ENCODE measurements at regions not wholly inside any gene's neighbourhood (a gene's known extent, or its start where the extent isn't known, plus 50 kb on each side); places are given as distances from the start of the nearest gene placed in this dataset.
"Not testable (repeated sequence)": the region's sequence is repeated elsewhere in the genome, so short reads cannot be mapped to it uniquely, and the experiment has no call there.

DNA sequence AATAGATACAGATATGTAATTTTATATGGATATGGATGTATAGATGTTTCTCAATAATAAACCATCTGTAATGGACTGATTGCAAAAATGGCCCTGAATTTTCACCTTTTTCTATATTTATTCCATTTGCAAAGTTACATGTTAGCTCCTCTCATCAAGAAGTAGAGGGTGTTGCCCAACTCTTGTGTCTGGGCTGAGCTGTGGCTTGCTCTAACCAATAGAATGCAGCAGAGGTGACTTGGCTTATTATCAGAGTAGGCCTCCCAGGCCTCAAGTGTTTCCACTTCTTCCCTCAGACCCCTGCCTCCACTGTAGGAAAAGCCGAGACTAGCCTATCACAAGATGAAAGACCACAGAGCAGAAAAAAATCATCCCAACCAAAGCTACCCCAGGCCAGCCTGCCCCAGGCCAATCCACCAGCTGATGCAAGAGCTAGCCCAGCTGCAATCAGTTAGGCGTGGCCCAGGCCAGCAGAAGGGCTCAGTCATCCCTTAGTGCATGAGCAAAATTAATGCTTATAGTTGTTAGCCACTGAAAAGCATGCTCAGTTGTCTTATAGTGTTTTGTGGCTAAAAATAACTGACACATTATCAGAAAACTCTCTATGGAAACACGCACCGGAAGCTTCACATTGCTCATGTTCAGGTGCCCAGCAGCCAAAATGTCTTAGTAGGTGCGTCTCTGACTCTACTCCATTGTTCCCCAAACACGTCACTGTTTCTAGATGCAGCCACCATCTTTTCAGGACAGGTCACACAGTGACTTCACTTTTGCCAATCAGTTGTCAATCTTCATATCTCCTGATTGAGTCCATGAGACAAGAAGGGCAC is 464.0 kb downstream of the FBXO15 start:
- no peak overlapping the region for H3K4me3 ChIP-seq (ENCODE audit: low read depth in 1 of 2, low read length in 2 of 2)
- WGBS, 2 donors, result 84 to 88% methylated on average over 6 of the region's 6 CpGs
- H3K27ac ChIP-seq (ENCODE audit: low read depth in 2 of 2, low read length in 1 of 2), result no peak overlapping the region
- H3K36me3 ChIP-seq (ENCODE audit: control insufficient read depth in 2 of 2, insufficient read depth in 2 of 2, low read length in 1 of 2), result no peaks in the 10 kb centered on the region
- no peaks in the 10 kb centered on the region for H3K27me3 ChIP-seq (ENCODE audit: control insufficient read depth in 1 of 2, insufficient read depth in 2 of 2, low read length in 2 of 2)
- H3K9me3 ChIP-seq (ENCODE audit: control insufficient read depth in 2 of 2, insufficient read depth in 1 of 2, low read depth in 1 of 2, low read length in 1 of 2), result no peaks in the 10 kb centered on the region
- no peaks in the 10 kb centered on the region for H3K4me1 ChIP-seq (ENCODE audit: control insufficient read depth in 2 of 2, insufficient read depth in 2 of 2, low read length in 1 of 2)

DNA sequence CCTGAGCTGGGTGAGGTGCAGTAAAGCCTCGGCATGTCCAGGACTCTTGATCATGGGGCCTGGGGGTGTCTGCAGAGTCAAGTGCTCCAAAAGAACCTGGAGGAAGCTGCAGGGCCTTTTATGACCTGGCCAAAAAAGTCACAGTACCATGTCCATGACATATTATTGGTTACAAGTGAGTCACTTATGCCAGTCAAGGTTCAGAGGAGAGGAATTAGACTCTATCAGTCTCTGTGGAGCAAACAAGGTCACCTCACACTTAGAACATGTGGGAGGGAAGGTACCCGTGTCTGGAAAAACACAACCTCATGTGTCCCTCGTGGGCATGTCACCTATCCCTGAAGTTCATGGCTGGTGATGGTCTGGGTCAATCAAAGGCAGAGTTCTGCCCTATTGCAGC is 465.7 kb downstream of the FBXO15 start:
- no peak overlapping the region for H3K4me3 ChIP-seq (ENCODE audit: low read depth in 1 of 2, low read length in 2 of 2)

DNA sequence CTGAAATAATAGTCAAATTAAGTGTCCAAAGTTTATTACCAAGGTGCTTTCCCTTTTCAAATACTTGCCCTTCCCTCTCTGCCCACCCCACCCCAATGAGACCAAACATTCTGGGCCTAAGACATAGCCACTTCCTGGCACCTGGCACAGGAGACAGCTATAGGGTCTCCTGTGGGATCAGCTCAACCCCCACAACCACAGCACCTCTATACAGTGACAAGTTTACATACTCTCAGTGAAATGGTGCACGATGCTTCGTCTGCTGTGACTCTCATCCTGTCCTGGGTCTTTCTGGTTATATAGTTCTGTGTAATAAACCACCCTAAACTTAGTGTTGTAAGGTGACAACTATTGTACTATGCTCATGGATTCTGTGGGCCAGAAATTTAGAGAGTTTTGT is 466.2 kb downstream of the FBXO15 start:
- Histone ChIP-seq H3K9me3 (ENCODE audit: control insufficient read depth in 2 of 2, insufficient read depth in 1 of 2, low read depth in 1 of 2, low read length in 1 of 2) (no peaks in the 10 kb centered on the region), H3K36me3 (ENCODE audit: control insufficient read depth in 2 of 2, insufficient read depth in 2 of 2, low read length in 1 of 2) (no peaks in the 10 kb centered on the region), H3K4me1 (ENCODE audit: control insufficient read depth in 2 of 2, insufficient read depth in 2 of 2, low read length in 1 of 2) (no peaks in the 10 kb centered on the region), H3K27me3 (ENCODE audit: control insufficient read depth in 1 of 2, insufficient read depth in 2 of 2, low read length in 2 of 2) (no peaks in the 10 kb centered on the region), H3K4me3 (ENCODE audit: low read depth in 1 of 2, low read length in 2 of 2) (no peak overlapping the region), H3K27ac (ENCODE audit: low read depth in 2 of 2, low read length in 1 of 2) (no peak overlapping the region)
- 78 to 84% methylated on average over 2 of the region's 2 CpGs for WGBS, 2 donors

More for the DNA sequence above, 465.7 kb downstream of the FBXO15 start:
- H3K36me3 ChIP-seq (ENCODE audit: control insufficient read depth in 2 of 2, insufficient read depth in 2 of 2, low read length in 1 of 2), result no peaks in the 10 kb centered on the region
- H3K27me3 ChIP-seq (ENCODE audit: control insufficient read depth in 1 of 2, insufficient read depth in 2 of 2, low read length in 2 of 2), result no peaks in the 10 kb centered on the region
- H3K9me3 ChIP-seq (ENCODE audit: control insufficient read depth in 2 of 2, insufficient read depth in 1 of 2, low read depth in 1 of 2, low read length in 1 of 2), result no peaks in the 10 kb centered on the region
- H3K4me1 ChIP-seq (ENCODE audit: control insufficient read depth in 2 of 2, insufficient read depth in 2 of 2, low read length in 1 of 2), result no peaks in the 10 kb centered on the region
- H3K27ac ChIP-seq (ENCODE audit: low read depth in 2 of 2, low read length in 1 of 2), result no peak overlapping the region
- 69 to 74% methylated on average over 3 of the region's 3 CpGs for WGBS, 2 donors

DNA sequence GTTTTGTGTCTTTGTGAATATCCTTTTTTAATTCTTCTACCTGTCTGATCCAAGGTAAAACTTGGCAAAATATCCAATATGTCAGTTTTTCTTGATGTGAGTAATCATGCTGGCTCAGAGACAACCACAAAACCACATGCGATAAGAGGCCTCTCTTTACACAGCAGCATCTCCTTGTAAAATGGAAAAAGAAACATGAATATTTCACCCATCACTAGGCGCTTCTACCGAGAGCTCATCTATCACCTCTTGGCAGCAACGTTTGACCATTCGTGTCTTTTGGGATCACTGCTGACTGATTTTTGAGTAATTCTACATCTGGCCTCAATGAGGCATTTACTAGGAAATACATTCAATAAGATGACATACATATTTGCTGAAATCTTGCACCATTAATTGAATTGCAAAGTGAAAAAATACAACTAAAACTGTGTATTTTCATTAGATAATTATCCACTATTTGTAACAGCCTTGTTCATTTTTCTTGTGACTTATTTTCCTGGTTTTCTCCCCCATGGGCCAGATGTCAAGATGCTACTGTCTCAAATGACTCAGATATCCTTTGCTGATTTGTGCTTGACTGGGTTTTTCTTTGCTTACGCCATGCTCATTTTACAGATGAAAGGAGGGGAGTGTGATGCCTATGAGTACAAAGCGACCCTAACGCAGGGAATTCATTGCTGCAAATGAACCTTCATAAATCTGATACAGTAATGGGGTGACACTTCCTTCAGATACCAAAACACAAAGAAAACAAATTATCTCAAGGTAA is 467.5 kb downstream of the FBXO15 start:
- no peak overlapping the region for H3K27ac ChIP-seq (ENCODE audit: low read depth in 2 of 2, low read length in 1 of 2)
- no peaks in the 10 kb centered on the region for H3K27me3 ChIP-seq (ENCODE audit: control insufficient read depth in 1 of 2, insufficient read depth in 2 of 2, low read length in 2 of 2)
- 55 to 57% methylated on average over 8 of the region's 8 CpGs for WGBS, 2 donors
- no peaks in the 10 kb centered on the region for H3K36me3 ChIP-seq (ENCODE audit: control insufficient read depth in 2 of 2, insufficient read depth in 2 of 2, low read length in 1 of 2)
- no peak overlapping the region for H3K4me3 ChIP-seq (ENCODE audit: low read depth in 1 of 2, low read length in 2 of 2)
- no peaks in the 10 kb centered on the region for H3K4me1 ChIP-seq (ENCODE audit: control insufficient read depth in 2 of 2, insufficient read depth in 2 of 2, low read length in 1 of 2)
- no peaks in the 10 kb centered on the region for H3K9me3 ChIP-seq (ENCODE audit: control insufficient read depth in 2 of 2, insufficient read depth in 1 of 2, low read depth in 1 of 2, low read length in 1 of 2)

DNA sequence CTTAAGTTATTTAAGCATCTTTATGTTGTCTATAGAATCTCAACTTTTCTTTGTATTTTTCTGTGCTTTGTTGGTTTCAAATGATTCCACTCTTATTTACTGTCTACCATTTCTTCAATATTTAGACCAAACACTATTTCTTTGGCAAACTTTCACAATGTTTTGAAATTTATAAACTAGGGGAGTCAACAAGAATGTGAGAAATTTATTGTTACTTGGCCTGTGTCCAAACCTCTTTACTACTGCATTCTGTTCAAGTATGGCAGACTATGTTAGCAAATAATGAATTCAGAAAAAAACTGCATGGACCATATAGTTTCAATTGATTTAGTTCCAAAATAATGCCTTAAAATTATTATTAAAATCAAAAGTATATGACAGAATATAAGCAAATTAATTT is 470.2 kb downstream of the FBXO15 start:
- Histone ChIP-seq H3K27ac (ENCODE audit: low read depth in 2 of 2, low read length in 1 of 2) (no peak overlapping the region), H3K36me3 (ENCODE audit: control insufficient read depth in 2 of 2, insufficient read depth in 2 of 2, low read length in 1 of 2) (no peaks in the 10 kb centered on the region), H3K27me3 (ENCODE audit: control insufficient read depth in 1 of 2, insufficient read depth in 2 of 2, low read length in 2 of 2) (no peaks in the 10 kb centered on the region), H3K4me3 (ENCODE audit: low read depth in 1 of 2, low read length in 2 of 2) (no peak overlapping the region), H3K9me3 (ENCODE audit: control insufficient read depth in 2 of 2, insufficient read depth in 1 of 2, low read depth in 1 of 2, low read length in 1 of 2) (no peaks in the 10 kb centered on the region), H3K4me1 (ENCODE audit: control insufficient read depth in 2 of 2, insufficient read depth in 2 of 2, low read length in 1 of 2) (no peaks in the 10 kb centered on the region)

DNA sequence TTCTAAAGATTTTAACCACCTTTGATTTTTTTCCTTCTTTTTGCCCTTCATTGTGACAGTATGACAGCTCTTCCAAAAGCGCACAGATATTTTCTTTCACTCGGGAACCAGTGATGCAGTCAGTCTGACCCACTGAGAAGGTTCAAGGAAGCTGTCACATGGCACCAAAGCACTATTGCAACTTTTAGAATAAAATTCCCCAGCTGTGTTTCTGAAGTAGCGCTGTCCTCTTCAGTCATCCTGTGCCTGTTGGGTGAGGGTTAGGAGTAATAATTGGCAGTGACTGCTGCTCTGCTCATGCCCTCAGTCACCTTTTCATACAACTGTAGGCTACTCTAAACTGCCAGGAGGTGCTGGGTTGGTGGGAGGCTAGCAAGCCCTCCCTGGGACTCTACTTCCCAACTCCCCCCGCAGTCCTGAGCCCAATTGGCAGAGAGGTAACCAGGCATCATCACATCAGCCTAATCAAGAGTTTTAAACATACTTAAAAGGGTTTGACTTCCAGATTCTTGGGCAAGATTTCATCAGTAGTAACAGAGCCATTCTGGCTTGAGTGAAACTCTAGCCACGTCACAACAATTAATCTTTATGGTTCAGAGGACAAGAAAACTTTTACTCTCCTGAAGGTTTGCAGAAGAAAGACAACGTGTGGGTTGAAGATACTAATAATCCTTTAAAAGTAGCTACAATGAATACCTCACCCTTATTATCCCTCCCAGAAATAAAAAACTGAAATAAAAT is 473.3 kb downstream of the FBXO15 start:
- no peak overlapping the region for H3K27ac ChIP-seq (ENCODE audit: low read depth in 2 of 2, low read length in 1 of 2)
- H3K4me1 ChIP-seq (ENCODE audit: control insufficient read depth in 2 of 2, insufficient read depth in 2 of 2, low read length in 1 of 2), result no peaks in the 10 kb centered on the region
- no peaks in the 10 kb centered on the region for H3K9me3 ChIP-seq (ENCODE audit: control insufficient read depth in 2 of 2, insufficient read depth in 1 of 2, low read depth in 1 of 2, low read length in 1 of 2)
- H3K36me3 ChIP-seq (ENCODE audit: control insufficient read depth in 2 of 2, insufficient read depth in 2 of 2, low read length in 1 of 2), result no peaks in the 10 kb centered on the region
- no peak overlapping the region for H3K4me3 ChIP-seq (ENCODE audit: low read depth in 1 of 2, low read length in 2 of 2)
- H3K27me3 ChIP-seq (ENCODE audit: control insufficient read depth in 1 of 2, insufficient read depth in 2 of 2, low read length in 2 of 2), result no peaks in the 10 kb centered on the region
- WGBS, 2 donors, result 75 to 77% methylated on average over 6 of the region's 6 CpGs

DNA sequence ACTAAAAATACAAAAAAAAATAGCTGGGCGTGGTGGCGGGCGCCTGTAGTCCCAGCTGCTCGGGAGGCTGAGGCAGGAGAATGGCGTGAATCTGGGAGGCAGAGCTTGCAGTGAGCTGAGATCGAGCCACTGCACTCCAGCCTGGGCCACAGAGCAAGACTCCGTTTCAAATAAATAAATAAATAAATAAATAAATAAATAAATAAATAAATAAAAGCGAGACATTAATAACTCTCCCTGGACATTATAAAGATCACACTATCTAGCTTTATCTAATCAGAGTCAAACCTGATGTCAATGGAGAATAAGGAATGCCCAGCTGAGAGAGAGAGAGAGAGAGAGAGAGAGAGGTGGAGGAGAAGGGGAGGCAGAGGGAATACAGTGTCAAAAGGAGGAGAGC is 476.2 kb downstream of the FBXO15 start:
- H3K4me3 ChIP-seq (ENCODE audit: low read depth in 1 of 2, low read length in 2 of 2); H3K27me3 ChIP-seq (ENCODE audit: control insufficient read depth in 1 of 2, insufficient read depth in 2 of 2, low read length in 2 of 2); H3K4me1 ChIP-seq (ENCODE audit: control insufficient read depth in 2 of 2, insufficient read depth in 2 of 2, low read length in 1 of 2); H3K36me3 ChIP-seq (ENCODE audit: control insufficient read depth in 2 of 2, insufficient read depth in 2 of 2, low read length in 1 of 2); H3K27ac ChIP-seq (ENCODE audit: low read depth in 2 of 2, low read length in 1 of 2); H3K9me3 ChIP-seq (ENCODE audit: control insufficient read depth in 2 of 2, insufficient read depth in 1 of 2, low read depth in 1 of 2, low read length in 1 of 2): not testable (repeated sequence)
- WGBS, 2 donors, result 93 to 96% methylated on average over 8 of the region's 8 CpGs

DNA sequence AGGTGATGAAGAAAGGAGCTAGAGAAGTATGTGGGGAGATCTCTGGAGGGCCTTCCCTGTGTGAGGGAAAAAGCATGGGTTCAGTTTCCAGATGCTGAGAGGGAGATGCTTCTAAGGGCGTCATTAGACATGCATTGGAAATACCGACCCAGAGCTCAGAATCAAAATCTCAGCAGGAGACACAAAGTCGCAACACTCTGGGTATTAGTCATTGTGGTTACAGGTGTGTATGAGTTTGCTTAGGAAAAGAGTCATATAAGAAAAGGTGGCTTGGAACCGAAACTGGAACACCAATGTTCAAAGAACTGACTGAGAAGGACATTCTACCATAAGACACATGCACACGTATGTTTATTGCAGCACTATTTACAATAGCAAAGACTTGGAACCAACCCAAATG is 477.1 kb downstream of the FBXO15 start:
- Histone ChIP-seq H3K9me3 (ENCODE audit: control insufficient read depth in 2 of 2, insufficient read depth in 1 of 2, low read depth in 1 of 2, low read length in 1 of 2) (no peaks in the 10 kb centered on the region), H3K27ac (ENCODE audit: low read depth in 2 of 2, low read length in 1 of 2) (no peak overlapping the region), H3K4me3 (ENCODE audit: low read depth in 1 of 2, low read length in 2 of 2) (no peak overlapping the region), H3K4me1 (ENCODE audit: control insufficient read depth in 2 of 2, insufficient read depth in 2 of 2, low read length in 1 of 2) (no peaks in the 10 kb centered on the region), H3K36me3 (ENCODE audit: control insufficient read depth in 2 of 2, insufficient read depth in 2 of 2, low read length in 1 of 2) (no peaks in the 10 kb centered on the region), H3K27me3 (ENCODE audit: control insufficient read depth in 1 of 2, insufficient read depth in 2 of 2, low read length in 2 of 2) (no peaks in the 10 kb centered on the region)
- WGBS, 2 donors, result 76% methylated on average over 5 of the region's 5 CpGs

DNA sequence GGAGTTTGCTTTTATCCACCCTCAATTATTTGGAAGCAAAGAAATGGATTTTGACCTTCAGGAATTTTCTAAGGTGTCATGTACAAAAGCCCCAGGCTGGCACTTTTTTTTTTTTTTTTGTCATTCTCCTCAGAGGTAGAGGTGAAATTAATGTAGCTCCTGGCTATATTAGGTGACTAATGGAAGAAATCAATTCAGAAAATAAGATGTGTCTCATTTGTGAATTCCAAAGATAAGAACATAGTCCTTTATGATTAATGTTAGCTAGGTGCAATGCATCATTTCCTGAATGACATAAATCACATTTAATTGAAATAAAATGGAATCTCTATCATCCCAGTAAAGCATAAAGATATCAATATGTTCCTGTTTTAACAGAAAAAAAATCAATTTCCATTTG is 477.6 kb downstream of the FBXO15 start:
- Histone ChIP-seq H3K27me3 (ENCODE audit: control insufficient read depth in 1 of 2, insufficient read depth in 2 of 2, low read length in 2 of 2) (no peaks in the 10 kb centered on the region), H3K9me3 (ENCODE audit: control insufficient read depth in 2 of 2, insufficient read depth in 1 of 2, low read depth in 1 of 2, low read length in 1 of 2) (no peaks in the 10 kb centered on the region), H3K36me3 (ENCODE audit: control insufficient read depth in 2 of 2, insufficient read depth in 2 of 2, low read length in 1 of 2) (no peaks in the 10 kb centered on the region), H3K27ac (ENCODE audit: low read depth in 2 of 2, low read length in 1 of 2) (no peak overlapping the region), H3K4me1 (ENCODE audit: control insufficient read depth in 2 of 2, insufficient read depth in 2 of 2, low read length in 1 of 2) (no peaks in the 10 kb centered on the region), H3K4me3 (ENCODE audit: low read depth in 1 of 2, low read length in 2 of 2) (no peak overlapping the region)
